KBM-7 (cell line): ENCODE measurements at regions not wholly inside any gene's neighbourhood (a gene's known extent, or its start where the extent isn't known, plus 50 kb on each side); places are given as distances from the start of the nearest gene placed in this dataset.

ENCODE experiments used
- DNase-seq: peaks from one replicate; pipeline ENCODE4 v3.0.0-alpha.2; 2015
- in situ Hi-C: fragments of 300-500 bp; cut with MboI; formaldehyde crosslinking; loops from 2 replicates; pipeline ENCODE4 v1.14.3; 2020; ENCODE audit warnings: low sequenced_read_pairs, low pct_unique_long_range_greater_than_20kb, mixed read lengths

- in situ Hi-C loops, result no loop called here
These were observed 527.0 kb downstream of the NEBL start for GRCh38 chr10:20369863-20370736.

GRCh38 chr10:20363684-20364083 lies 533.4 kb downstream of the NEBL start:
- in situ Hi-C loops, result no loop called here

More at GRCh38 chr10:20369863-20370736, 527.0 kb downstream of the NEBL start:
- no peak for DNase-seq

DNA sequence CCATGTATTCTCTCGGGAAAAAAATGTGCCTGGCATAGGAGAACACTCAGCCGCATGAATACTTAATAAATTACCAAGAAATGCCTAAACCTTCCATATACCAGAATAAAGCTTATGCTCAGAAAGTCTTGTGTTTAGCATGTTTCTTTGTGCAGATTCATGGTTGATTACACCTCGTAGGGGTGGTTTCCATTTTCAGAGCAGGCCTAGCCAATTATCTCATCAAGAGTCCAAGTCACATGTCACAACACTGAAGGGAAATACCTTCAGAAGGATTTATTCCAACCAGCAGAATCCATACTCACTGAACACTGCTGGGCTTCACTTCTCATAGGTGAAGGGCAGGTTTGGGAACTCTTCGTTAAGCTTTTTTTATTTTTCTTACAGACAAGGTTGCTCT lies 539.7 kb downstream of the PLXDC2 start:
- in situ Hi-C loops, result no loop called here
- no peak for DNase-seq

More at GRCh38 chr10:20363684-20364083, 533.4 kb downstream of the NEBL start:
- no peak for DNase-seq

GRCh38 chr10:20355011-20355410 lies 538.8 kb downstream of the PLXDC2 start:
- no peak for DNase-seq

DNA sequence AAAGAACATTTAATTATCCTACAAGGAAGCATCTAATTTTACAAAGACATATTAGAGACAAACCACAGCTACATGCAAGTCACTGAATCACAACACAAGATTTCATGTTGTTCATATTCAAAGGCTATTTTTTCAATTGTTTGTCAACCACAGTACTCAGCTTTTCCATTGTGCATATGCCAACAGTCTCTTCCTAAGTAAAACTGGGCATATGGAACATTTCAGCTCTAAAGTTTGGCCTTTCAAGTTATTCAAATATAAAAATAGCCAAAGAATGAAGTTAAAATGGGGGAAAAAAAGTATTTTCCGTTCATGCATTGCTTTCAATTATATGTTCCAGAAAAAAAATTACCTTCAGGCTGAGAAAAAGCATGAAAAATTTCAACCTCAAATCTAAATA lies 537.9 kb downstream of the PLXDC2 start:
- no peak for DNase-seq
- in situ Hi-C loops, result no loop called here

More at GRCh38 chr10:20355011-20355410, 538.8 kb downstream of the PLXDC2 start:
- in situ Hi-C loops, result no loop called here

DNA sequence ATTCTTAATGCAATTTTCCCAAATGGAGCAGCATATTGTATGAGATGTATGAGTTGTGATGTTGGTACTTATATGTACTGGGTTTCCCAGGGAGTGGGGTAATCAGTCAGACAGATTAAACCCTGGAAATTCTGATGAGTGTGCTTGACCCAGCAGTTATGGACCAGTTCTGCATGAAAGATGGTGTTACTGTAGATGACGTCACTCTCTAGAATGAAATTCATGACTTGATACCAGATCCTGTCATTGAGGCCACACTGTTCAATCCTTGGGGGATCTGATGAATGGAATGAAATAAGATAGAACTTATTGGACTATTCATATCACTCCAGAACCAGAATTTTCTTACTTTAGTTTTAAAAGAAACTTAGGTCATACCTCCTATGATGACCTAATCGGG lies 534.3 kb downstream of the PLXDC2 start:
- in situ Hi-C loops, result no loop called here
- DNase-seq, result no peak

GRCh38 chr10:20343036-20343435 lies 526.8 kb downstream of the PLXDC2 start:
- in situ Hi-C loops, result no loop called here

More at GRCh38 chr10:20343036-20343435, 526.8 kb downstream of the PLXDC2 start:
- DNase-seq, result no peak
